Stimulated activated naive CD8-positive, alpha-beta T cell treated with anti-CD3 and anti-CD28 coated beads, Interleukin-15, Interleukin-2, amounts not matched to agents 100 U/mL and 50 U/mL, for 24 hours (primary cell): ENCODE measurements at regions not wholly inside any gene's neighbourhood (a gene's known extent, or its start where the extent isn't known, plus 50 kb on each side); places are given as distances from the start of the nearest gene placed in this dataset.

Experiments
- ATAC-seq: fragments of 150-1000 bp; cut with Tn5 transposase; one replicate; pipeline ENCODE4 v1.10.0; 2021
- DNase-seq: peaks from one replicate; pipeline ENCODE4 v3.0.0; 2021

GRCh38 chr18:24987303-24988252, 364.4 kb downstream of the ZNF521 start:
- ATAC-seq (no peak), DNase-seq (no peak)

GRCh38 chr18:24988253-24988840, 363.6 kb downstream of the ZNF521 start:
- DNase-seq (no peak), ATAC-seq (no peak)

DNA sequence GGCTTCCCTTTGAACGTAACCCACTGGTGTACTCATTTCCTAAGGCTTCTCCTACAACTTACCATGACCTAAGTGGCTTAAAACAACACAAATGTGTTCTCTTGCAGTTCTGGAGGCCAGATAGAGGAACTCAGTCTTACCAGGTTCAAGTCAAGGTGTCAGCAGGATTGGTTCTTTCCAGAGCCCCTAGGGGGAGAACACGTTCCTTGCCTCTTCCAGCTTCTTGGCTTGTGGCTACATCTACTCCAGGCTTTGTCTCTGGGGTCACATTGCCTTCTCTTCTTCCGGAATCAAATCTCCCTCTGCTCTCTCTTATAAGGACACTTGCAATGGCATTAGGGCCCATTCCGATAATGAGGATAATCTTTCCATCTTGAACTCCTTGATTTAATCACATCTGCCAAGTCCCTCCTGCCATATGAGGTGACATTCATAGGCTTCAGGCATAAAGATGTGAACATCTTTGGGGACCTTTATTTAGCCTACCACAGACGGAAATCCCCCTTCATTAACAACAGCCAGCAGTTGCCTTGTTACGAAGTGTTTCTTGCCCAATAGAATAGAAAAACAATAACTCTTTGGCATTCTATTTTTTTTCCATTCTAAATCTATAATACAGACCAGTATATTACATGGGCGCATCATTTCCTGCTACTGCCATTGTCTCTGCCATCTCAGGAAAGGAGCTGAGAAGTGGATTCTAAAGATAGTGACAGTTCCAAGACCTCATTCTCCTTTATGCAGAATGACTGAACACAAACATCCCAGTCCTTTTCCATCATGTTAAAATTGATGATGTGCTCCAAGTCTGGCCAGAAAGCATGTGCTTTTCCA, 362.0 kb downstream of the ZNF521 start:
- DNase-seq (no peak), ATAC-seq (no peak)

GRCh38 chr18:24990671-24991134, 361.3 kb downstream of the ZNF521 start:
- DNase-seq = no peak
- ATAC-seq = no peak

- DNase-seq (no peak), ATAC-seq (no peak)
Measured at GRCh38 chr18:24991141-24992060, 360.6 kb downstream of the ZNF521 start.

DNA sequence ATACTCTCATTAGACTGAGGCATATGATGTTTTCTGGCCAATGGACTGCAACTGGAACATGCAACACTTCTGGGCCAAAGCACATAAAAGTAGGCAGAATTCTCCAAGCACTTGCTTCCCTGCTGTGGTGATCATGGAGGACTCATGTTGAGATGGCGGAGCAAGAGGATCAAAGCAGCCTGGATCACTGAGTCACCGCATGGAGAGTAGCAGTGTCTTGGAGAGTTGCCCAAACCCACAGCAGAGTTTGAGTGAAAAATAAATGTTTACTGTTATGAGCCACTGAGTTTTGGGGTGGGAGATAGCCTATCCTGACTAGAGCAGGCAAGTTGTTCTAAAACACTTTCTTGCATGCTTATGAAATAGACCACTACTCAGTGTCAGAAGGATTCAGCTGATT, 359.5 kb downstream of the ZNF521 start:
- ATAC-seq (no peak), DNase-seq (no peak)

DNA sequence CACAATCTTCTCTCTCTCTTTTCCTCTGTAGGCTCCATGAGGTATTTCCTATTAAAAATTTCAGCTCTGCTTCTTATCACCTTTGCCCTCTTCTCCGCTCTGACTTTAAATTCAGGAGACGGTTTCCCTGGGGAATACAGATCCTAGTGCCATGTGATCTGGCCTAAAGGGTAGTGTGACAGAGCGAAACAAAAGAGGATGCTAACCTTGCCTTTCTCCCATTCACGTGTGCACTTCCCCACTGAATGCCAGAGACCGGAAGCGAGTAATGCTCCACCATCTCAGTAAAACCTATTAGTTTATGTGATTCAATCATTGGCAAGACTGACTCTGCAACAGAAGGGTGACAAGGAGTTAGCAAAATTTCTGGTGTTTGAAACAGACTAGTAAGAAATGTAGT, 358.3 kb downstream of the ZNF521 start:
- ATAC-seq (no peak), DNase-seq (no peak)

DNA sequence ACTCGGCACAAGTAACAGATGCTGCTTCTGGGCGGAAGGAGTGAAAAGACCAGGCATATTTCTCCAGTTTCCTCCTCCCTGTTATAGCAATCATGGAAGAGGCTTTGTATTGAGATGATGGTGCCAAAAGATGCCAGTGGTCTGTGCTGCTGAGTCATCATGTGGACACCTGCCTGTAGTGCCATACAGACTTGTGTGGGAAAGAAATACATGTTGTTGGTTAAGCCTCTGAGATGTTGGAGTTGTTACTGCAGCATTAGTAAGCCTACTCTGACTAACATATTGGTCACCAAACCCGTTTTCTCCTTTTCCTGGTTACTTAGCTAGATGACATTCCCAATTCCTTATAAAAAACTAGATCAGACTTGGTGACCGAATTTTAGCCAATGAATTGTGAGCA, 356.9 kb downstream of the ZNF521 start:
- ATAC-seq = no peak
- no peak for DNase-seq

GRCh38 chr18:24995755-24996154, 356.2 kb downstream of the ZNF521 start:
- DNase-seq (no peak), ATAC-seq (no peak)

DNA sequence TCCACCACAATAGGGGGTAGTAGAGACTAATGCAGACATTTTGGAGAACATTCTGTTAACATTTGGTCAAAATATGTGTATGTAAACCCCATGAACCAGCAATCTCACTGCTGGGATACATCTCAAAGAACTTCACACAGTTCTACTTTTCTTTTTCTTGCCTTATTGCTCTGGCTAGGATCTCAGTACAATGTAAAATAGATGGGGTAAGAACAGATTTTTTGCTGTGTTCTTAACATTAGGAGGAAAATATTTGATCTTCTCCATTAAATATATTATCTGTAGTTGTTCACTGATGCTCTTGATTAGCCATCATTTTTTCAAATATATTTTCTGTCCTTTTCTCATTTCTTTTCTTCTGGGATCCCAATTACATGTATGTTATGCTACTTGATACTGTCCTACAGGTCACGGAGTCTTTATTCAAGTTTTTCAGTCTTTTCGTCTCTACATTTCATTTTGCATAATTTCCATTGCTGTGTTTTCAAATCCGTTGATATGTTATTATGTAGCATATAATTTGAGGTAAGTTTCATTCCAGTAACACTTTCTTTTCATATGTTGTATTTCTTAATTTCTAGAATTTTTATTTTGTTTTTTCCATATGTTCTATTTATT, 352.2 kb downstream of the ZNF521 start:
- DNase-seq (no peak), ATAC-seq (no peak)

- DNase-seq (no peak), ATAC-seq (no peak)
Measured at GRCh38 chr18:25001803-25002202, 350.2 kb downstream of the ZNF521 start.

GRCh38 chr18:25005541-25006403, 346.2 kb downstream of the ZNF521 start:
- ATAC-seq (no peak), DNase-seq (no peak)

DNA sequence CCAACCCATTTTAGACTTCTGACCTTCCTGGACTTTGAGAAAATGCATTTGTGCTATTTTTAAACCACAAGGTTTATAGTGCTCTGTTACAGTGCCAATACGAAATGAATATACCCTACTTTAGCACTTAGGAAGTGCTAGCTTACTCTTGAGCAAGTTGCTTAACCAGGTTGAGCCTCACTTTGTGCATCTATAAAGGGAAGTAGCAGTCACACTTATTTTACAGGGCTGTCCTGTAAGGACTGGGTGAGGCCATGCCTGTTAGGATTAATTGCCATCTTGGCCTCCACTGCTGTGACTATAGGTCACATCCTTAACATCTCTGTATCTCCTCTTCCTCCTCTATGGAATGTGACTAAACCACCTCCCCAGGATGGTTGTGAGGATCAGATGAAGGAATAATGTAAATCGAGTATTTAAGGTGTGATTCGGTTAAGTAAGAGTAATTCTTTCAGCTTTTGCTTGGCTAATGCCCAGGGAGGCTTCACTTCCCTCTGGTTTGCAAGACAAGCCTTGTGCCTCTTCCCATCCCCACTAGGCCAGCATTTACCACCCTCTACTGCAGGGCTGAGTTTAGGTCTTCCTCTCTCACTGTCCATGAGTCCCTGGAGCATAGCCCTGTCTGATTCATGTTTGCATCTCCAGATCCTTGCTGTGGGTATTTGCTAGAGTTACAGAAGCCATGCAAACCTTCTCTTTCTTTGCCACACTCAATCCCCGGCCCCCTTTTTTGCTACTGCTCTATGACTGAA, 341.2 kb downstream of the ZNF521 start:
- ATAC-seq = no peak

More for the DNA sequence above, 341.2 kb downstream of the ZNF521 start:
- DNase-seq = no peak
